HAP-1 (cell line): ENCODE measurements at regions not wholly inside any gene's neighbourhood (a gene's known extent, or its start where the extent isn't known, plus 50 kb on each side); places are given as distances from the start of the nearest gene placed in this dataset.
"Not testable (repeated sequence)": the region's sequence is repeated elsewhere in the genome, so short reads cannot be mapped to it uniquely, and the experiment has no call there.

Source experiments
- DNase-seq, 2 experiments: peaks; one replicate each; pipeline ENCODE4 v3.0.0-alpha.2; 2016 to 2020; ENCODE audit warnings: low spot score in 2 of 2
- H3K27me3 ChIP-seq: fragments of 250-450 bp; sonication (Bioruptor Pico); 2 replicates; pipeline ENCODE4 v1.5.1; 2020; ENCODE audit warnings: low read depth, mild to moderate bottlenecking, moderate library complexity
- H3K36me3 ChIP-seq: fragments of 250-450 bp; sonication (Bioruptor Pico); replicated peaks from 2 replicates; pipeline ENCODE4 v1.5.1; 2020; ENCODE audit warnings: mild to moderate bottlenecking
- H3K4me1 ChIP-seq: fragments of 250-450 bp; sonication (Bioruptor Pico); 2 replicates; pipeline ENCODE4 v1.5.1; 2020; ENCODE audit warnings: mild to moderate bottlenecking
- H3K4me3 ChIP-seq: fragments of 250-450 bp; sonication (Bioruptor Pico); 2 replicates; pipeline ENCODE4 v1.5.1; 2020; ENCODE audit warnings: mild to moderate bottlenecking, moderate library complexity
- H3K9me3 ChIP-seq: fragments of 250-450 bp; sonication (Bioruptor Pico); 2 replicates; pipeline ENCODE4 v1.5.1; 2020; ENCODE audit warnings: mild to moderate bottlenecking, moderate library complexity
- in situ Hi-C: fragments of 300-500 bp; cut with MboI; formaldehyde crosslinking; loops from 3 replicates; pipeline ENCODE4 v1.14.3; 2020; ENCODE audit warnings: low sequenced_read_pairs, inconsistent platforms, mixed read lengths

DNA sequence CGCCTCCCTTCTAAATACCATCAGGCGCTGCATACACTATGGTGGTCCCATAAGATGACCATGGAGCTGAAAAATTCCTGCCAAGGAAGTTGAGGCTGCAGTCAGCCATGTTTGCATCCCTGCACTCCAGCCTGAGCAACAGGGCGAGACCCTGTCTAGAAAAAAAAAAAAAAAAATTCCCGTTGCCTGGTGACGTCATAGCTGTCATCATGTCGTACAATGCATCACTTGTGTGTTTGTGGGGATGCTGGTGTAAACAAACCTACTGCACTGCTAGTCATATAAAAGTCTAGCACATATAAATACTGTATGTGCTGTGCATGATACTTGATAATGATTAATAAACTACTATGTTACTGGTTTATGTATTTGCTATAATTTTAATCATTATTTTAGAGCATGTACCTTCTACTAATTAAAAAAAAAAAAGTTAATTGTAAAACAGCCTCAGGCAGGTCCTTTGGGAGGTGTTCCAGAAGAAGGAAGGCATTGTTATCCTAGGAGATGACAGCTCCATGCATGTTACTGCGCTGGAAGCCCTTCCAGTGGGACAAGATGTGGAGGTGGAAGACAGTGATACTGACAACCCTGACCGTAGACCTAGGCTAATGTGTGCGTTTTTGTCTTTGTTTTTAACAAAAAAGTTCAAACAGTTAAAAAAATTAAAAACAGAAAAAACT lies 132.6 kb downstream of the BANF2 start:
- no peak for DNase-seq
- Histone ChIP-seq H3K27me3 (no peaks in the 10 kb centered on the region), H3K36me3 (no peaks in the 10 kb centered on the region), H3K4me1 (no peaks in the 10 kb centered on the region; the same call in 1 of the 2 replicates), H3K9me3 (no peaks in the 10 kb centered on the region), H3K4me3 (no peak overlapping the region)
- in situ Hi-C loops = no loop called here

DNA sequence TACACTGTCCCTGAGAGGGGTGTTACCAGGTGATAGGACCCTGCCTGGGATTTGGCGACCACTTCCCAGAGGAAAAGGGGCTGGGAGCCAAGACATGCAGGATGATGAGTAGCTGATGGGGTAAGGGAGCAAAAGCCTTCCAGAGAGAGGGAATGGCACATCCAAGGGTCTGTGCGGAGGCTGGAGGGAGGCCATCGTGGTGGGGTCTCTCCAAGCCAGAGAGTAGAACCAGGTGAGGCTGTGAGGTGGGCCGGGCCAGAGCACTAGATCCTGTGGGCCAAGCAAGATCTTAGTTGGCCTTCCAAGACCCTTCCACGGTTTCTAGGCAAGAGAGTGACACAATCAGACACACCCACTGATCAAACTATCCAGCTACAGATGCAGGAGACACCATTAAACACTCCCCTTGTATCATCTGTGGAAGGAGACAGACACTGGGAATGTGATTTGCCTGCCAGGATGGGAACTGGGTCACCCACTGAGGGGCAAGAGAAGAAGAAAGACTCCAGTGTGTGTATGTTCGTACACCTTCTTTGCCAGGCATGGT lies 128.9 kb downstream of the BANF2 start:
- in situ Hi-C loops = no loop called here
- Histone ChIP-seq H3K9me3 (no peaks in the 10 kb centered on the region), H3K4me3 (no peak overlapping the region), H3K27me3 (no peaks in the 10 kb centered on the region), H3K36me3 (no peaks in the 10 kb centered on the region), H3K4me1 (no peaks in the 10 kb centered on the region; the same call in 1 of the 2 replicates)
- no peak for DNase-seq

DNA sequence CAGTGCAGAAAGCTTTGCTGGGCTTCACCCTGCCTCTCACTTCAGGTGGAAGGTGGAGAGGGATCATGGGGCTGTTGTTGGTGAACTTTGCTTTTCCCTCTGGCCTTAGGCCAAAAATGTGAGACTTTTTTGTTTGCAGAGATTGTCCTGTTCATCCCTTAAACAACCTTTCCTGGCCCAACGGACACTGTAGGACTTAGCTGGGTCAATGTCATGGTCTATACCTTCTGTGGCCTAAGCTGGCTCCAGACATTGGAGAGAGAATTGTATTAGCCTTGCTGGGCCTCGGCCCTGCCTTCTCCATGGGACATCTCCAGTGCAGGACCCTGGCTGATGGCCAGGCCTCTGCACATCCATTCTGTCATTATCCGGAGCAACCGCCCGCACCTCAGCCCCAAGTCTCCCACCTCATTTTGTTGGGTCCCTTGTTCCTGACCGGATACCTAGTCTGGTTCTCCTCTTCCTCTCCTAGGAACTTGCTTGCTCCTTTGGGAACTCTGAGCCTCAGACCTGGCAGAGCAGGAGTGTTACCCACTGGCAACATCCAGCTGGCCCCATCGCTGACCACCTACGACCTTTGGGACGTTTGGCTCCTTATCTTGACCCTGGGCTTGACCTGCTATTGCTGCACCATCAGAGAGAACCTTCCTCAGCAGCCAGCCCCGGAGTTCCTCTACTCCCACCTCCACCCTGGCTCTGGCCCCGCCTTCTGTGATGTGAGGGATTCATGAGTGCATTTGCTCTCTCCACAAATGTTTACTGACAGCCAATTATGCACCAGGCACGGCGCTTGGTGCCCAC lies 128.2 kb downstream of the BANF2 start:
- Histone ChIP-seq H3K4me1 (no peaks in the 10 kb centered on the region), H3K36me3 (no peaks in the 10 kb centered on the region), H3K4me3 (no peak overlapping the region), H3K27me3 (no peaks in the 10 kb centered on the region), H3K9me3 (no peaks in the 10 kb centered on the region)
- DNase-seq = no peak
- in situ Hi-C loops = no loop called here

DNA sequence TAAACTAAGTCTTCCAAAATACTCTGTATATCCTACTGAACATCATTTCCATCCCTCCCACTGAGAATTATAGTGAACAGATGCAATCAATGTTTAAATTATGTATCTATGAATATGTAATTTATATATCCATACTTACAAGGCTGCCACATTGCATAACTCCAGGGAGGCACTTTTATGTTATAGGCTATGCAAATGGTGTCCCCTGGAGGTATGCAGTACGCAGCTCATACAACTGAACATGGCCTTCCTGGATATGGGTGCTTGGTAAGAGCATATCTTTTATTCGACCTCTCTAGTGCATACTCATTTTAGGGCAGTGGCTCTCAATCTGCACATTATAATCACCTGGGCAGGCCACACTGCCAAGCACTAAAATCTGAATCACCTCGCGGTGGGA lies 127.3 kb downstream of the BANF2 start:
- Histone ChIP-seq H3K9me3 (no peaks in the 10 kb centered on the region), H3K36me3 (no peaks in the 10 kb centered on the region), H3K27me3 (no peaks in the 10 kb centered on the region), H3K4me3 (no peak overlapping the region), H3K4me1 (no peaks in the 10 kb centered on the region)
- in situ Hi-C loops = no loop called here
- no peak for DNase-seq

DNA sequence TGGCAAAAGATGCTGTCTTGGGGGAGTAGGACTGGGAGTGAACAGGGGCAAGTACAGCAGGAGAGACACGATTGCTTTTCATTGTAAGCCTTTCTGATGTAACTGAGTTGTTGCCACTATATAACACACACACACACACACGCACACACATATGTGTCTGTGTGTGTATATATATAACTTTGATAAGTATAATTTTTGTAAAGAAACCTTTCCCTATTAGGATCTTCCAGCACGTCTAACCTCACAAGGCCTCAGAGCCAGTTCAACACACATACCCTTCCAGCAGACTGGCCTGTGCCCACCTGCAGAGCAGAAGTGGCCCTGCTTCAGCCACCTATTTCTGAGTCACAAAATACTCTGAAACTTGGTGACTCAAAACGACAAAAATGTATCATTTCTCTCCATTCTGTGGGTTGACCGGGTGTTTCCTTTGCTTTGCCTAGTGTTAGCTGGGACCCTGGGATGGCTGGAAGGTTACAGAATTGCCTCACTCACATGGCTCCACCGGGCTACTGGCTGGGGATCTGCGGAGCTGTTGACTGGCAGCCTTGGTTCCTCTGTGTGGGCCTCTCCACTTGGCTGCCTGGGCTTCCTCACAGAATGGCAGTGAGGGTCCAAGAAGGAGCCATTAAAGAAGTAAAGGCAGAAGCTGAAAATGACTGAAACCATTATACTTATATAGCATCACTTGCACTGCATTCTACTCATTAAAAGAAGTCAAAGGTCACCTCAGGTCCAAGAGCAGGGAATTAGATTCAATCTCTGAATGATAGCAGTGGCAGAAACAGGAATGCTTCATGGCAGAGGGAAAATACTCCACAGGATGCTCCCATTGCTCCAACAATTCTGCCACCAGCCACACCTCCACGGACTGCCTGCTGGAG lies 126.4 kb downstream of the BANF2 start:
- H3K9me3 ChIP-seq = no peaks in the 10 kb centered on the region
- H3K27me3 ChIP-seq = no peaks in the 10 kb centered on the region
- H3K4me3 ChIP-seq = no peak overlapping the region
- H3K4me1 ChIP-seq = no peaks in the 10 kb centered on the region
- in situ Hi-C loops = no loop called here
- H3K36me3 ChIP-seq = no peaks in the 10 kb centered on the region
- no peak for DNase-seq

DNA sequence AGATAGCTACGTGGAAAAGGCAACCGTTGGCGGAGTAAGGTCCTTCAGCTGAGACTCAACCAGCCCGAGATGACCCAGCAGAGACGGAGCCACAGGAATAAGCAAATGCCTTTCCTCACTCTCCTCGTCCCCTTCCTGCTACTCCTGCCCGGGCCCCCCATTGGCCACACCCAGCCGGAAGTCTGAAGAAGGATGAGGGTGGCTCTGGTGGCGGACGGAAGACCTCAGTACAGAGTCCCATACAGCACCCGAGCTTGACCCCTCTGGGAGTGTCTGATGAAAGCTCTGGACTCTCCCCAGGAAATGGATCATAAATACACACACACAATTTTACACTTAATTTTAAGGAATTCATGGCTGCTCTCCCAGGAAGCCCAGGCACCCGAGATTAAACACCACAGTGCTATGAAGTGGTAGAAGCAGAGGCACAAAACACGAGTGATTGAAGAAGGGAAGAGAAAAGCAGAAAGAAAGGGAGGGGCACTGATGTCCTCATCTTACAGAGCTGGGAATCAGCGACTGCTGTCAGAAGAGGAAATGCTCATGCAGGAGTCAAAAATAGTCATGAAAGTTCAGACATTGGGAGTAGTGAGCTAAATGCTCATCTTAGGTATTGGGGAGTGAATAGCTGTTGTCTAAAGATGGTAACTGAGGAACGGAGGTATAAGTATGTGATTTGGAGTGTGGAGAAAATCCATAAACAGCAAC lies 125.6 kb downstream of the BANF2 start:
- Histone ChIP-seq H3K9me3 (no peaks in the 10 kb centered on the region), H3K27me3 (no peaks in the 10 kb centered on the region), H3K4me3 (no peak overlapping the region), H3K36me3 (no peaks in the 10 kb centered on the region), H3K4me1 (no peaks in the 10 kb centered on the region)
- in situ Hi-C loops = no loop called here
- DNase-seq = no peak

DNA sequence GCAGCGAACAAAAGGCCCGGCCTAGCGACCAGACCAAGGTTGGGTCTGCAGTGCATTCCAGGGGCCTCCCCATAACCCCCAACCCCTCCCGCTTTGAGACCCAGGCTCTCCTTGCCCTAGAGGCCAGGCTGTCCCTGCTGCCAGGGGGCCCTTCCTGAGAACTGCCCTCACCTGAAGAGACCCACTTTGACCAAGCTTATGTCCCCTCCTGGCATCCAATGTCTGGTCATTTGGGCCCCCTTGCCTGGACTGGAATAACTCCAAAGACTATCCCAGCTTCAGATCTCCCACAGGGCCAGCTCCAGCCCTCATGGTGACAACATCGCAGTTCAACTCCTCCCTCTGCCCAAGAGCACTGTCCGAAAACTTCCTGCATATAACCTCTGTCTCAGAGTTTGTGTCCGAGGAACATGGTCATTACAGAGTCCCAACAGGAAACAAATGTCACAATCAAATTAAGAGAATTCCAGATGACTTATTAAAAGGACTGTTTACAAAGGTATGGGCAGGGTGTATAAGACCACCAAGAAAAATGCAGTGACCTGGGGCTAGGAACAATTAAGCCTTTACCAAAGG lies 125.0 kb downstream of the BANF2 start:
- Histone ChIP-seq H3K4me3 (no peak overlapping the region), H3K36me3 (no peaks in the 10 kb centered on the region), H3K27me3 (no peaks in the 10 kb centered on the region), H3K9me3 (no peaks in the 10 kb centered on the region), H3K4me1 (no peaks in the 10 kb centered on the region)
- in situ Hi-C loops = no loop called here
- DNase-seq = no peak

DNA sequence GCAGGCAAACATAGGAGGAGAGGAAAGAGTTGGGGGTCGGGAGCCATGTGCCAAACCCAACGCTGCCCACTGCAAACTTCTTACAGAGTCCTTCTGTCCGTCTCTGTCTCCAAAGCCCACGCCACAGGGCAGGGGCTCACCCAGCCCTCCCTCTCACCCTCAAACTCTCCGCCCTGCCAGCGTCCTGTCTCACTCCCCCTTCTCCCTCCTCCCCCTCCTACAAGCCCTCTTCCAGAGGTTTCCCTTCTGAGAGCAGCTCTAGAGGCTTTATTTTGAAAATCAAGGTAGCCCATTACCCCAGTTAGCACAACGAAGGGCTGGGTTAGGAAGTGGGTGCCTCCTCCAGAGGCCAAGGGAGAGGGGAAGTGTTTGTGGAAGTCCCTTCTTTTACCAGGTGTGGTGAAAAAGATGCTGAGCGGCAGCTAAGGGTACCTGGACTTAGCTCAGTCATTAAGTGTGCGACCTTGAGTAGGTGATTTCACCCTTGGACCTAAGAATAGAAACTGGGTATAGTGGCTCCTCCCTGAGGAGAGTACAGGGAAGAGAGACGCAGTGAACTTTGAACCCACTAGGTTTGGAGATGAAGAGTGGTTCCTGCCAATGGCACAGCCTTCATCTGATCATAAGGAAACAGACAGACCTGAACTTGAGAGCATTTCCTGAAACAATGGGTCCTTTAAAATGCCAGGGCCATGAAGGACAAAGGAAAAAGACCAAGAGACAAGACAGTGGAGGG lies 123.8 kb downstream of the BANF2 start:
- Histone ChIP-seq H3K4me3 (no peak overlapping the region), H3K9me3 (no peaks in the 10 kb centered on the region), H3K4me1 (no peaks in the 10 kb centered on the region), H3K36me3 (no peaks in the 10 kb centered on the region), H3K27me3 (no peaks in the 10 kb centered on the region)
- in situ Hi-C loops = no loop called here
- DNase-seq = no peak

DNA sequence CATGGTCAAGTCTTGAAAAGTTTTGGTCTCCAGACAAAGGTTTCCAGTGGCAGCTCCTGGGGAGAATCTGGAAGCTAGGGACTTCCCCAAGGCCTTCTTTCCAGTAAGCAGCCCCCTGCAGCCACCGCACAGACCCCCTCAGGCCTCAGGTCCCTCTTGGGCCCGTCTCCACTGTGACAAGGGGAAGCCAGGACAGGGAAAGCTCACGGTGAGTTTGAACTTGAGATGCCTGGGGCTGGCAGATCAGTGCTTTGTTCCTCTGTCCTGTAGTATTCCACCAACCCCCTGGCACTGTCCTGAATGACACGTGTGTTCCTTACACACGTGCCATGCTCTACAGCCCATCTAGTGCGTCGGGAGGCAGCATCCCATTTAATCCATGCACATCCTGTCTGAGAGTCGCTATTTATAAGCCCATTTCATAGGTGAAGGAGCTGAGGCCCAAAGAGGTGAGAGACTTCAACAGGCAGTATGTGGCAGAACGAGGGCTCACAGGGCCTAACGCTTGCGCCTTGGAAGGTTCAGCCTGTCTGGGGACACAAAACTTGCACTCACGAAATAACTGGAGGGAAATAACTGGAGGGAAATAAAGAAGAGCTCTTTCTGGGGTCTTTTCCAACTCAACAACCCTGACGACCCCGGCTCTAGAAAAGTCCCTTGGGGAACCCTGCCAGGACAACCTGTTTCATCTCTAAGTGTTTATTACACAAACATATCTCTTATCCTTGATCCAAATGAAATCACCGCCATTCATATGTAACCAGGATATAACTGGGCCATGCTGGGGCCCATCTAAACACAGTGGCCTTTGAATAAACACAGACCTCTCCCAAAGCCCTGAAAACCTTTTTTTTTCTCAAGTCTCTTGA lies 123.0 kb downstream of the BANF2 start:
- Histone ChIP-seq H3K4me3 (no peak overlapping the region), H3K4me1 (no peaks in the 10 kb centered on the region), H3K27me3 (no peaks in the 10 kb centered on the region), H3K36me3 (no peaks in the 10 kb centered on the region), H3K9me3 (no peaks in the 10 kb centered on the region)
- in situ Hi-C loops = no loop called here
- DNase-seq = no peak

DNA sequence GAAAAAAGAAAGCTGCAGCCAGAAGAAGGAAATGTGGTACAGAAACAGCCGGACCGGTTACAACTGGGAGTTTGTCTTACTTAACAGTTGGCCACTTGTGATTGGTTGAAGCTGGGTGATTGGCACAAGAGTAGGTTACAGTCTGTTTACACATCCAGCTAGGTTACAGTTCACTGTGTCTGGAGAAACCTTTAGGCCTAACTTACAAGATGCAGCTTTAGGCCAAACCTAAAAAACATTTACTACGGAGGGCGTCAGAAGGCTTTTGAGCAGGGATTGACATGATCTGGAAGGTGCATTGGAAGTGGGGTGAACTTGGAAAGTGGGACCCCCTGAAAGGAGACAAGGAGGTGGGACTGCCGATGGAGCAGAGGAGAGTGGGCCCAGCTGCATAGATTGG lies 122.3 kb downstream of the BANF2 start:
- in situ Hi-C loops = no loop called here
- H3K27me3 ChIP-seq = no peaks in the 10 kb centered on the region
- DNase-seq = no peak
- H3K36me3 ChIP-seq = no peaks in the 10 kb centered on the region
- H3K4me1 ChIP-seq = no peaks in the 10 kb centered on the region
- H3K4me3 ChIP-seq = no peak overlapping the region
- no peaks in the 10 kb centered on the region for H3K9me3 ChIP-seq

DNA sequence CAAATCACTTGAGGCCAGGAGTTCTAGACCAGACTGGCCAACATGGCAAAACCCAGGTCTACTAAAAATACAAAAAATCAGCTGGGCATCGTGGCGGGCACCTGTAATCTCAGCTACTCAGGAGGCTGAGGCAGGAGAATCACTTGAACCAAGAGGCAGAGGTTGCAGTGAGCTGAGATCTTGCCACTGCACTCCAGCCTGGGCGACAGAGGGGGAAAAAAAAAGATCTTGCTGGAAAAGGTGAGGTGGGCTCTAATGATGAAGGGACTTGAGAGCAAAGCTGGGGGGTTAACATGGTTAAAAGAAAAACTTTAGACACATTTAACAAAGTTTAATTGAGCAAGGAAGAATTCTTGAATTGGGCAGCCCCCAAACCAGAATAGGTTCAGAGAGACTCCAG lies 121.8 kb downstream of the BANF2 start:
- DNase-seq, H3K36me3 ChIP-seq, H3K27me3 ChIP-seq, H3K4me3 ChIP-seq, H3K4me1 ChIP-seq, in situ Hi-C loops, H3K9me3 ChIP-seq: not testable (repeated sequence)
